ENCODE measurements at regions not wholly inside any gene's neighbourhood (a gene's known extent, or its start where the extent isn't known, plus 50 kb on each side); places are given as distances from the start of the nearest gene placed in this dataset.

- no peak for DNase-seq (ENCODE audit: insufficient read length)
- TF ChIP-seq TAF1 (IDR thresholded peaks at IDR 0.05; ENCODE audit: borderline replicate concordance, low read depth, low read length) (no peak), POLR2AphosphoS5 (IDR thresholded peaks at IDR 0.05; ENCODE audit: low read depth, low read length) (no peak), POLR2A (IDR thresholded peaks at IDR 0.05; ENCODE audit: low read depth, low read length) (no peak)
- no peak for FAIRE-seq
These were observed 287.6 kb upstream of the MSX2 start for GRCh38 chr5:174436750-174437149.

- DNase-seq (ENCODE audit: insufficient read length) (no peak), FAIRE-seq (no peak)
- TF ChIP-seq TAF1 (IDR thresholded peaks at IDR 0.05; ENCODE audit: borderline replicate concordance, low read depth, low read length): no peak
- no peak for TF ChIP-seq POLR2A (IDR thresholded peaks at IDR 0.05; ENCODE audit: low read depth, low read length)
- TF ChIP-seq POLR2AphosphoS5 (IDR thresholded peaks at IDR 0.05; ENCODE audit: low read depth, low read length): no peak
These were observed 279.7 kb upstream of the MSX2 start for GRCh38 chr5:174444479-174445188.

- DNase-seq (ENCODE audit: insufficient read length): no peak
- TF ChIP-seq POLR2AphosphoS5 (IDR thresholded peaks at IDR 0.05; ENCODE audit: low read depth, low read length): no peak
- no peak for TF ChIP-seq TAF1 (IDR thresholded peaks at IDR 0.05; ENCODE audit: borderline replicate concordance, low read depth, low read length)
- FAIRE-seq: no peak
These were observed 277.9 kb upstream of the MSX2 start for GRCh38 chr5:174446446-174446845.

- no peak for FAIRE-seq
- TF ChIP-seq POLR2AphosphoS5 (IDR thresholded peaks at IDR 0.05; ENCODE audit: low read depth, low read length) (no peak), POLR2A (IDR thresholded peaks at IDR 0.05; ENCODE audit: low read depth, low read length) (no peak), TAF1 (IDR thresholded peaks at IDR 0.05; ENCODE audit: borderline replicate concordance, low read depth, low read length) (no peak)
- DNase-seq (ENCODE audit: insufficient read length): no peak
These were observed 277.4 kb upstream of the MSX2 start for GRCh38 chr5:174446988-174447387.

- TF ChIP-seq POLR2AphosphoS5 (IDR thresholded peaks at IDR 0.05; ENCODE audit: low read depth, low read length) (no peak), TAF1 (IDR thresholded peaks at IDR 0.05; ENCODE audit: borderline replicate concordance, low read depth, low read length) (no peak), POLR2A (IDR thresholded peaks at IDR 0.05; ENCODE audit: low read depth, low read length) (no peak)
- no peak for DNase-seq (ENCODE audit: insufficient read length)
- no peak for FAIRE-seq
These were observed 276.3 kb upstream of the MSX2 start for GRCh38 chr5:174448041-174448440.

- TF ChIP-seq POLR2AphosphoS5 (IDR thresholded peaks at IDR 0.05; ENCODE audit: low read depth, low read length) (no peak), TAF1 (IDR thresholded peaks at IDR 0.05; ENCODE audit: borderline replicate concordance, low read depth, low read length) (no peak), POLR2A (IDR thresholded peaks at IDR 0.05; ENCODE audit: low read depth, low read length) (no peak)
- FAIRE-seq (no peak), DNase-seq (ENCODE audit: insufficient read length) (no peak)
These were observed 275.7 kb upstream of the MSX2 start for GRCh38 chr5:174448662-174449061.

GRCh38 chr5:174453690-174454089 lies 270.7 kb upstream of the MSX2 start:
- DNase-seq (ENCODE audit: insufficient read length) (no peak), FAIRE-seq (no peak)
- TF ChIP-seq POLR2AphosphoS5 (IDR thresholded peaks at IDR 0.05; ENCODE audit: low read depth, low read length): no peak
- TF ChIP-seq TAF1 (IDR thresholded peaks at IDR 0.05; ENCODE audit: borderline replicate concordance, low read depth, low read length): no peak
- TF ChIP-seq POLR2A (IDR thresholded peaks at IDR 0.05; ENCODE audit: low read depth, low read length): no peak

- DNase-seq (ENCODE audit: insufficient read length) (no peak), FAIRE-seq (no peak)
- no peak for TF ChIP-seq POLR2A (IDR thresholded peaks at IDR 0.05; ENCODE audit: low read depth, low read length)
- TF ChIP-seq POLR2AphosphoS5 (IDR thresholded peaks at IDR 0.05; ENCODE audit: low read depth, low read length): no peak
- TF ChIP-seq TAF1 (IDR thresholded peaks at IDR 0.05; ENCODE audit: borderline replicate concordance, low read depth, low read length): no peak
These were observed 269.9 kb upstream of the MSX2 start for GRCh38 chr5:174454464-174454863.

GRCh38 chr5:174454890-174455289 lies 269.5 kb upstream of the MSX2 start:
- TF ChIP-seq TAF1 (IDR thresholded peaks at IDR 0.05; ENCODE audit: borderline replicate concordance, low read depth, low read length) (no peak), POLR2AphosphoS5 (IDR thresholded peaks at IDR 0.05; ENCODE audit: low read depth, low read length) (no peak), POLR2A (IDR thresholded peaks at IDR 0.05; ENCODE audit: low read depth, low read length) (no peak)
- DNase-seq (ENCODE audit: insufficient read length) (no peak), FAIRE-seq (no peak)

- no peak for TF ChIP-seq POLR2AphosphoS5 (IDR thresholded peaks at IDR 0.05; ENCODE audit: low read depth, low read length)
- TF ChIP-seq TAF1 (IDR thresholded peaks at IDR 0.05; ENCODE audit: borderline replicate concordance, low read depth, low read length): no peak
- TF ChIP-seq POLR2A (IDR thresholded peaks at IDR 0.05; ENCODE audit: low read depth, low read length): no peak
- FAIRE-seq (no peak), DNase-seq (ENCODE audit: insufficient read length) (no peak)
These were observed 269.1 kb upstream of the MSX2 start for GRCh38 chr5:174455301-174455700.

GRCh38 chr5:174457141-174457678 lies 267.2 kb upstream of the MSX2 start:
- FAIRE-seq: no peak
- no peak for DNase-seq (ENCODE audit: insufficient read length)
- TF ChIP-seq POLR2A (IDR thresholded peaks at IDR 0.05; ENCODE audit: low read depth, low read length) (no peak), POLR2AphosphoS5 (IDR thresholded peaks at IDR 0.05; ENCODE audit: low read depth, low read length) (no peak), TAF1 (IDR thresholded peaks at IDR 0.05; ENCODE audit: borderline replicate concordance, low read depth, low read length) (no peak)

- FAIRE-seq (no peak), DNase-seq (ENCODE audit: insufficient read length) (no peak)
- TF ChIP-seq POLR2AphosphoS5 (IDR thresholded peaks at IDR 0.05; ENCODE audit: low read depth, low read length): no peak
These were observed 265.2 kb upstream of the MSX2 start for GRCh38 chr5:174459071-174459702.

All from GM12892 (cell line).